ENCODE measurements at regions not wholly inside any gene's neighbourhood (a gene's known extent, or its start where the extent isn't known, plus 50 kb on each side); places are given as distances from the start of the nearest gene placed in this dataset.

GRCh38 chr11:106369224-106369623 is 291.8 kb downstream of the AASDHPPT start:
- Histone ChIP-seq H3K4me1 (ENCODE audit: insufficient read depth, low read length) (peaks cover 15% of the 10 kb centered on the region), H3K4me3 (ENCODE audit: insufficient read depth, low read length) (no peak overlapping the region), H2AFZ (ENCODE audit: low read length) (no peak overlapping the region), H3K36me3 (ENCODE audit: insufficient read depth, low read length) (no peaks in the 10 kb centered on the region), H3K4me2 (ENCODE audit: insufficient read depth, low read length) (no peak overlapping the region), H3K27ac (ENCODE audit: low read depth, low read length) (peak overlapping the region; percentile 72), H3K27me3 (ENCODE audit: insufficient read depth, low read length) (no peaks in the 10 kb centered on the region), H3K79me2 (ENCODE audit: insufficient read depth, low read length) (no peaks in the 10 kb centered on the region), H3K9me3 (ENCODE audit: low read depth, low read length) (no peaks in the 10 kb centered on the region), H4K20me1 (ENCODE audit: insufficient read depth, low read length) (no peaks in the 10 kb centered on the region)
- DNase-seq (ENCODE audit: insufficient read length, low spot score, missing footprints), result no peak
- no peak for TF ChIP-seq CTCF (IDR thresholded peaks at IDR 0.05; ENCODE audit: extremely low read depth, low read depth, low read length)

- Histone ChIP-seq H3K9me3 (ENCODE audit: low read depth, low read length) (no peaks in the 10 kb centered on the region), H4K20me1 (ENCODE audit: insufficient read depth, low read length) (no peaks in the 10 kb centered on the region), H3K27ac (ENCODE audit: low read depth, low read length) (no peak overlapping the region), H3K4me1 (ENCODE audit: insufficient read depth, low read length) (no peaks in the 10 kb centered on the region), H2AFZ (ENCODE audit: low read length) (no peak overlapping the region), H3K4me2 (ENCODE audit: insufficient read depth, low read length) (no peak overlapping the region), H3K27me3 (ENCODE audit: insufficient read depth, low read length) (no peaks in the 10 kb centered on the region), H3K36me3 (ENCODE audit: insufficient read depth, low read length) (no peaks in the 10 kb centered on the region), H3K4me3 (ENCODE audit: insufficient read depth, low read length) (no peak overlapping the region), H3K79me2 (ENCODE audit: insufficient read depth, low read length) (no peaks in the 10 kb centered on the region)
- no peak for TF ChIP-seq CTCF (IDR thresholded peaks at IDR 0.05; ENCODE audit: extremely low read depth, low read depth, low read length)
- no peak for DNase-seq (ENCODE audit: insufficient read length, low spot score, missing footprints)
Observed at GRCh38 chr11:106378513-106379179, 301.2 kb downstream of the AASDHPPT start.

GRCh38 chr11:106379265-106379664 is 301.8 kb downstream of the AASDHPPT start:
- Histone ChIP-seq H3K4me2 (ENCODE audit: insufficient read depth, low read length) (no peak overlapping the region), H3K9me3 (ENCODE audit: low read depth, low read length) (no peaks in the 10 kb centered on the region), H3K27me3 (ENCODE audit: insufficient read depth, low read length) (no peaks in the 10 kb centered on the region), H4K20me1 (ENCODE audit: insufficient read depth, low read length) (no peaks in the 10 kb centered on the region), H3K4me3 (ENCODE audit: insufficient read depth, low read length) (no peak overlapping the region), H3K36me3 (ENCODE audit: insufficient read depth, low read length) (no peaks in the 10 kb centered on the region), H2AFZ (ENCODE audit: low read length) (no peak overlapping the region), H3K27ac (ENCODE audit: low read depth, low read length) (no peak overlapping the region), H3K4me1 (ENCODE audit: insufficient read depth, low read length) (no peaks in the 10 kb centered on the region), H3K79me2 (ENCODE audit: insufficient read depth, low read length) (no peaks in the 10 kb centered on the region)
- TF ChIP-seq CTCF (IDR thresholded peaks at IDR 0.05; ENCODE audit: extremely low read depth, low read depth, low read length), result no peak
- no peak for DNase-seq (ENCODE audit: insufficient read length, low spot score, missing footprints)

GRCh38 chr11:106379712-106380111 is 302.2 kb downstream of the AASDHPPT start:
- H3K36me3 ChIP-seq (ENCODE audit: insufficient read depth, low read length), result no peaks in the 10 kb centered on the region
- no peaks in the 10 kb centered on the region for H3K9me3 ChIP-seq (ENCODE audit: low read depth, low read length)
- H2AFZ ChIP-seq (ENCODE audit: low read length), result no peak overlapping the region
- no peak overlapping the region for H3K27ac ChIP-seq (ENCODE audit: low read depth, low read length)
- H4K20me1 ChIP-seq (ENCODE audit: insufficient read depth, low read length), result no peaks in the 10 kb centered on the region
- H3K4me3 ChIP-seq (ENCODE audit: insufficient read depth, low read length), result no peak overlapping the region
- no peaks in the 10 kb centered on the region for H3K27me3 ChIP-seq (ENCODE audit: insufficient read depth, low read length)
- no peak for TF ChIP-seq CTCF (IDR thresholded peaks at IDR 0.05; ENCODE audit: extremely low read depth, low read depth, low read length)
- H3K4me1 ChIP-seq (ENCODE audit: insufficient read depth, low read length), result no peaks in the 10 kb centered on the region
- no peaks in the 10 kb centered on the region for H3K79me2 ChIP-seq (ENCODE audit: insufficient read depth, low read length)
- H3K4me2 ChIP-seq (ENCODE audit: insufficient read depth, low read length), result no peak overlapping the region
- peak; percentile 22 for DNase-seq (ENCODE audit: insufficient read length, low spot score, missing footprints)

Data from osteoblast (primary cell).